ENCODE measurements at regions not wholly inside any gene's neighbourhood (a gene's known extent, or its start where the extent isn't known, plus 50 kb on each side); places are given as distances from the start of the nearest gene placed in this dataset.

- no CpG with 5 or more reads among the region's 3 CpGs for WGBS (ENCODE audit: extremely low coverage, insufficient coverage, insufficient read length)
Measured at GRCh38 chr14:26385310-26385709, 212.5 kb downstream of the NOVA1 start.

GRCh38 chr14:26382901-26383685 is 214.7 kb downstream of the NOVA1 start:
- no peak overlapping the region for H3K4me3 ChIP-seq (ENCODE audit: low read depth, low read length)
- H3K14ac ChIP-seq (ENCODE audit: low read length): no peak overlapping the region
- H3K4ac ChIP-seq (ENCODE audit: low read depth, low read length): no peak overlapping the region
- no peak overlapping the region for H2AK5ac ChIP-seq (ENCODE audit: low read length)
- no peaks in the 10 kb centered on the region for H3K79me1 ChIP-seq (ENCODE audit: low read length)
- H3K79me2 ChIP-seq (ENCODE audit: control insufficient read depth, insufficient read depth, low read length, poor library complexity): no peaks in the 10 kb centered on the region
- no peak for DNase-seq
- no peak overlapping the region for H2BK120ac ChIP-seq (ENCODE audit: insufficient read depth, low read length, poor library complexity)
- no peak overlapping the region for H2BK5ac ChIP-seq (ENCODE audit: low read depth, low read length, poor library complexity)
- H2AFZ ChIP-seq (ENCODE audit: insufficient read depth, low read length, poor library complexity): no peak overlapping the region
- H3K9me3 ChIP-seq (ENCODE audit: insufficient read depth, low read depth, low read length): no peaks in the 10 kb centered on the region
- H3K4me2 ChIP-seq (ENCODE audit: low read length): no peak overlapping the region
- no peak overlapping the region for H3K18ac ChIP-seq (ENCODE audit: low read length)
- H3K27ac ChIP-seq (ENCODE audit: low read depth, low read length): no peak overlapping the region
- H4K12ac ChIP-seq (ENCODE audit: low read depth, low read length): no peak overlapping the region
- no peaks in the 10 kb centered on the region for H3K36me3 ChIP-seq (ENCODE audit: control insufficient read depth in 1 of 2, insufficient read depth in 2 of 2, low read length in 2 of 2)
- H3K23ac ChIP-seq (ENCODE audit: low read length): no peak overlapping the region
- H3K4me1 ChIP-seq (ENCODE audit: control insufficient read depth in 1 of 2, insufficient read depth in 2 of 2, low read length in 2 of 2): no peaks in the 10 kb centered on the region
- no peak overlapping the region for H3K9ac ChIP-seq (ENCODE audit: low read length)
- no CpG with 5 or more reads among the region's 6 CpGs for WGBS (ENCODE audit: extremely low coverage, insufficient coverage, insufficient read length)
- no peak overlapping the region for H2BK12ac ChIP-seq (ENCODE audit: low read length)
- H4K91ac ChIP-seq (ENCODE audit: low read depth, low read length): no peak overlapping the region
- no peaks in the 10 kb centered on the region for H3K27me3 ChIP-seq (ENCODE audit: insufficient read depth, low read length)
- no peak overlapping the region for H4K8ac ChIP-seq (ENCODE audit: low read depth, low read length)

More at GRCh38 chr14:26385310-26385709, 212.5 kb downstream of the NOVA1 start:
- H3K4me2 ChIP-seq (ENCODE audit: low read length): no peak overlapping the region
- H2BK12ac ChIP-seq (ENCODE audit: low read length): no peak overlapping the region
- H4K91ac ChIP-seq (ENCODE audit: low read depth, low read length): no peak overlapping the region
- H3K27ac ChIP-seq (ENCODE audit: low read depth, low read length): no peak overlapping the region
- H4K8ac ChIP-seq (ENCODE audit: low read depth, low read length): no peak overlapping the region
- H3K27me3 ChIP-seq (ENCODE audit: insufficient read depth, low read length): no peaks in the 10 kb centered on the region
- H3K18ac ChIP-seq (ENCODE audit: low read length): no peak overlapping the region
- H2AFZ ChIP-seq (ENCODE audit: insufficient read depth, low read length, poor library complexity): no peak overlapping the region
- no peak overlapping the region for H3K4me3 ChIP-seq (ENCODE audit: low read depth, low read length)
- H3K4me1 ChIP-seq (ENCODE audit: control insufficient read depth in 1 of 2, insufficient read depth in 2 of 2, low read length in 2 of 2): no peaks in the 10 kb centered on the region
- H2BK120ac ChIP-seq (ENCODE audit: insufficient read depth, low read length, poor library complexity): no peak overlapping the region
- H3K79me2 ChIP-seq (ENCODE audit: control insufficient read depth, insufficient read depth, low read length, poor library complexity): no peaks in the 10 kb centered on the region
- no peak overlapping the region for H4K12ac ChIP-seq (ENCODE audit: low read depth, low read length)
- H3K4ac ChIP-seq (ENCODE audit: low read depth, low read length): no peak overlapping the region
- H2BK5ac ChIP-seq (ENCODE audit: low read depth, low read length, poor library complexity): no peak overlapping the region
- no peak overlapping the region for H2AK5ac ChIP-seq (ENCODE audit: low read length)
- no peak overlapping the region for H3K14ac ChIP-seq (ENCODE audit: low read length)
- DNase-seq: no peak
- no peaks in the 10 kb centered on the region for H3K36me3 ChIP-seq (ENCODE audit: control insufficient read depth in 1 of 2, insufficient read depth in 2 of 2, low read length in 2 of 2)
- no peak overlapping the region for H3K9ac ChIP-seq (ENCODE audit: low read length)
- H3K23ac ChIP-seq (ENCODE audit: low read length): no peak overlapping the region
- no peaks in the 10 kb centered on the region for H3K79me1 ChIP-seq (ENCODE audit: low read length)
- H3K9me3 ChIP-seq (ENCODE audit: insufficient read depth, low read depth, low read length): no peaks in the 10 kb centered on the region

DNA sequence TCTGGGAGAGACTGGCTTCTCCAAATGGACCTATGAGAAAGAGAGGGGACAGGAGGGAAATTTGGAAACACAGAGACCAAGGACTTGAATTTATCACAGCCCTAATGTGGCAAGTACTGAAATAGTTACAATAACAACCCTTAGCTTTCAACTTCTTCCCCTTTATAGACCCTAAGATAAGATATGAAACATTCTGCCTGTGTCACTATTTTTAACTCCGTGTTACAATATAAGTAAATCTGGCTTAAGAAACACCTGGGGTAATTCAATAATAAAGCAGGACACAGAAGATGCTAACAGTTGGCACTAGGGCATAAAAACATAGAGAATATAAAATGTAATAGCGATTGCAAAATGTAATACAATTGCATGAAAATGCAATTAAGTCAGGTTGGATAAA is 216.4 kb downstream of the NOVA1 start:
- no peak overlapping the region for H3K4me3 ChIP-seq (ENCODE audit: low read depth, low read length)
- H4K12ac ChIP-seq (ENCODE audit: low read depth, low read length): no peak overlapping the region
- H4K8ac ChIP-seq (ENCODE audit: low read depth, low read length): no peak overlapping the region
- DNase-seq: no peak
- H3K27me3 ChIP-seq (ENCODE audit: insufficient read depth, low read length): no peaks in the 10 kb centered on the region
- H3K18ac ChIP-seq (ENCODE audit: low read length): no peak overlapping the region
- peaks cover 2% of the 10 kb centered on the region for H3K9me3 ChIP-seq (ENCODE audit: insufficient read depth, low read depth, low read length)
- WGBS (ENCODE audit: extremely low coverage, insufficient coverage, insufficient read length): no CpG with 5 or more reads among the region's 2 CpGs
- no peak overlapping the region for H3K9ac ChIP-seq (ENCODE audit: low read length)
- no peaks in the 10 kb centered on the region for H3K36me3 ChIP-seq (ENCODE audit: control insufficient read depth in 1 of 2, insufficient read depth in 2 of 2, low read length in 2 of 2)
- H3K14ac ChIP-seq (ENCODE audit: low read length): no peak overlapping the region
- no peaks in the 10 kb centered on the region for H3K4me1 ChIP-seq (ENCODE audit: control insufficient read depth in 1 of 2, insufficient read depth in 2 of 2, low read length in 2 of 2)
- no peak overlapping the region for H4K91ac ChIP-seq (ENCODE audit: low read depth, low read length)
- no peak overlapping the region for H3K27ac ChIP-seq (ENCODE audit: low read depth, low read length)
- H2BK12ac ChIP-seq (ENCODE audit: low read length): no peak overlapping the region
- no peaks in the 10 kb centered on the region for H3K79me1 ChIP-seq (ENCODE audit: low read length)
- H2BK5ac ChIP-seq (ENCODE audit: low read depth, low read length, poor library complexity): no peak overlapping the region
- no peak overlapping the region for H3K4me2 ChIP-seq (ENCODE audit: low read length)
- no peak overlapping the region for H2BK120ac ChIP-seq (ENCODE audit: insufficient read depth, low read length, poor library complexity)
- no peak overlapping the region for H3K4ac ChIP-seq (ENCODE audit: low read depth, low read length)
- H2AFZ ChIP-seq (ENCODE audit: insufficient read depth, low read length, poor library complexity): no peak overlapping the region
- no peak overlapping the region for H3K23ac ChIP-seq (ENCODE audit: low read length)
- no peak overlapping the region for H2AK5ac ChIP-seq (ENCODE audit: low read length)
- no peaks in the 10 kb centered on the region for H3K79me2 ChIP-seq (ENCODE audit: control insufficient read depth, insufficient read depth, low read length, poor library complexity)

- no peaks in the 10 kb centered on the region for H3K79me2 ChIP-seq (ENCODE audit: control insufficient read depth, insufficient read depth, low read length, poor library complexity)
- no peak overlapping the region for H2AFZ ChIP-seq (ENCODE audit: insufficient read depth, low read length, poor library complexity)
- no peak overlapping the region for H2BK5ac ChIP-seq (ENCODE audit: low read depth, low read length, poor library complexity)
- H4K91ac ChIP-seq (ENCODE audit: low read depth, low read length): no peak overlapping the region
- no peak overlapping the region for H3K4me3 ChIP-seq (ENCODE audit: low read depth, low read length)
- no peak overlapping the region for H4K8ac ChIP-seq (ENCODE audit: low read depth, low read length)
- H2BK120ac ChIP-seq (ENCODE audit: insufficient read depth, low read length, poor library complexity): no peak overlapping the region
- H3K27ac ChIP-seq (ENCODE audit: low read depth, low read length): no peak overlapping the region
- no CpG with 5 or more reads among the region's 1 CpG for WGBS (ENCODE audit: extremely low coverage, insufficient coverage, insufficient read length)
- no peaks in the 10 kb centered on the region for H3K4me1 ChIP-seq (ENCODE audit: control insufficient read depth in 1 of 2, insufficient read depth in 2 of 2, low read length in 2 of 2)
- H3K9ac ChIP-seq (ENCODE audit: low read length): no peak overlapping the region
- H3K4me2 ChIP-seq (ENCODE audit: low read length): no peak overlapping the region
- H3K27me3 ChIP-seq (ENCODE audit: insufficient read depth, low read length): no peaks in the 10 kb centered on the region
- no peak overlapping the region for H3K18ac ChIP-seq (ENCODE audit: low read length)
- H3K4ac ChIP-seq (ENCODE audit: low read depth, low read length): no peak overlapping the region
- H3K23ac ChIP-seq (ENCODE audit: low read length): no peak overlapping the region
- no peaks in the 10 kb centered on the region for H3K79me1 ChIP-seq (ENCODE audit: low read length)
- no peak overlapping the region for H2BK12ac ChIP-seq (ENCODE audit: low read length)
- H3K14ac ChIP-seq (ENCODE audit: low read length): no peak overlapping the region
- peaks cover 2% of the 10 kb centered on the region for H3K9me3 ChIP-seq (ENCODE audit: insufficient read depth, low read depth, low read length)
- no peak overlapping the region for H2AK5ac ChIP-seq (ENCODE audit: low read length)
- DNase-seq: no peak
- H4K12ac ChIP-seq (ENCODE audit: low read depth, low read length): no peak overlapping the region
- no peaks in the 10 kb centered on the region for H3K36me3 ChIP-seq (ENCODE audit: control insufficient read depth in 1 of 2, insufficient read depth in 2 of 2, low read length in 2 of 2)
Measured at GRCh38 chr14:26380637-26381036, 217.2 kb downstream of the NOVA1 start.
